SK-N-SH (cell line): ENCODE measurements at regions not wholly inside any gene's neighbourhood (a gene's known extent, or its start where the extent isn't known, plus 50 kb on each side); places are given as distances from the start of the nearest gene placed in this dataset.

Experiments
- CTCF ChIA-PET: fragments of 300-600, 350-600 bp; formaldehyde crosslinking; extraction: SDS; loops from one replicate; lab custom pipeline; 2021; lab: Yijun Ruan, JAX
- POLR2A ChIA-PET: fragments of 350-600 bp; sonication (Branson Sonifier 250); formaldehyde crosslinking; extraction: SDS; loops from one replicate; lab custom pipeline; 2020; ENCODE audit warnings: antibody characterized with exemption, inconsistent platforms; lab: Yijun Ruan, JAX
- DNase-seq: peaks from one replicate; pipeline ENCODE4 v3.0.0; 2012
- H2AFZ ChIP-seq: fragments of 200-600 bp; sonication (generic); 2 replicates; pipeline ENCODE4 v1.8.1; 2016; ENCODE audit warnings: antibody characterized with exemption, mild to moderate bottlenecking, low read depth
- H3F3A ChIP-seq: fragments of 200-600 bp; sonication (generic); replicated peaks from 2 replicates; pipeline ENCODE3; 2016; ENCODE audit warnings: antibody characterized with exemption, mild to moderate bottlenecking; ENCODE audit not compliant: insufficient read depth
- H3K27ac ChIP-seq, 2 experiments: fragments of 200-500 bp in 1 of 2; fragments of 200-600 bp in 1 of 2; sonication (Bioruptor generic) in 1 of 2; sonication (generic), shearing (Covaris generic) in 1 of 2; 2 replicates each; pipeline versions ENCODE4 v1.5.1 to v1.6.1; 2014 to 2016; ENCODE audit warnings: low read depth in 2 of 2, inconsistent platforms in 1 of 2, low read length in 1 of 2, mild to moderate bottlenecking in 1 of 2, mixed read lengths in 1 of 2
- H3K27me3 ChIP-seq: fragments of 200-600 bp; sonication (generic), shearing (Covaris generic); 2 replicates; pipeline ENCODE4 v1.6.1; 2016; ENCODE audit warnings: mixed run types; ENCODE audit not compliant: insufficient read depth
- H3K36me3 ChIP-seq, 2 experiments: fragments of 200-500 bp in 1 of 2; fragments of 200-600 bp in 1 of 2; sonication (Bioruptor generic) in 1 of 2; sonication (generic) in 1 of 2; replicated peaks in 1 of 2; 2 replicates each; pipeline versions ENCODE3 to v1.5.1; 2014 to 2016; ENCODE audit warnings: low read length in 1 of 2, mild to moderate bottlenecking in 1 of 2; ENCODE audit not compliant: insufficient read depth in 2 of 2, control insufficient read depth in 1 of 2
- H3K4me1 ChIP-seq, 2 experiments: fragments of 200-500 bp in 1 of 2; fragments of 200-600 bp in 1 of 2; sonication (Bioruptor generic) in 1 of 2; sonication (generic), shearing (Covaris generic) in 1 of 2; 2 replicates each; pipeline versions ENCODE4 v1.5.1 to v1.6.1; 2014 to 2016; ENCODE audit warnings: low read depth in 1 of 2, low read length in 1 of 2, mixed run types in 1 of 2; ENCODE audit not compliant: insufficient read depth in 2 of 2, control insufficient read depth in 1 of 2
- H3K4me2 ChIP-seq: fragments of 200-600 bp; sonication (generic), shearing (Covaris generic); 2 replicates; pipeline ENCODE4 v1.6.1; 2017; ENCODE audit warnings: mixed run types
- H3K4me3 ChIP-seq, 2 experiments: fragments of 200-500 bp in 1 of 2; fragments of 200-600 bp in 1 of 2; sonication (Bioruptor generic) in 1 of 2; sonication (generic), shearing (Covaris generic) in 1 of 2; 2 replicates each; pipeline versions ENCODE4 v1.5.1 to v1.8.1; 2014 to 2016; ENCODE audit warnings: low read depth in 2 of 2, inconsistent platforms in 1 of 2, low read length in 1 of 2, mild to moderate bottlenecking in 1 of 2, mixed read lengths in 1 of 2, moderate library complexity in 1 of 2
- H3K79me2 ChIP-seq: fragments of 200-600 bp; sonication (generic); 2 replicates; pipeline ENCODE4 v1.8.1; 2017; ENCODE audit warnings: mild to moderate bottlenecking; ENCODE audit not compliant: insufficient read depth
- H3K9ac ChIP-seq: fragments of 200-600 bp; sonication (generic); 2 replicates; pipeline ENCODE4 v1.6.1; 2017; ENCODE audit warnings: mixed run types
- H3K9me2 ChIP-seq: fragments of 200-600 bp; sonication (generic); 2 replicates; pipeline ENCODE4 v1.6.1; 2017; ENCODE audit warnings: mixed run types
- H3K9me3 ChIP-seq: fragments of 200-600 bp; sonication (generic); 2 replicates; pipeline ENCODE4 v1.6.1; 2017; ENCODE audit warnings: mixed run types, mild to moderate bottlenecking, moderate library complexity
- H4K20me1 ChIP-seq: fragments of 200-600 bp; sonication (generic); 2 replicates; pipeline ENCODE4 v1.6.1; 2017; ENCODE audit warnings: mild to moderate bottlenecking, mixed run types; ENCODE audit not compliant: insufficient read depth
- CTCF ChIP-seq: fragments of 200-600 bp; sonication (generic); IDR thresholded peaks from 2 replicates; pipeline ENCODE4 v1.6.1; 2017; ENCODE audit warnings: antibody characterized with exemption, mild to moderate bottlenecking, moderate library complexity
- ELF1 ChIP-seq: IDR thresholded peaks from 2 replicates; pipeline ENCODE4 v1.4.0; 2012
- EP300 ChIP-seq, 2 experiments: IDR thresholded peaks; 2 replicates each; pipeline versions ENCODE4 v1.4.0 to v1.6.1; 2012; ENCODE audit warnings: borderline replicate concordance in 1 of 2, low read depth in 1 of 2, low read length in 1 of 2
- EZH2phosphoT487 ChIP-seq: fragments of 200-600 bp; sonication (generic); IDR thresholded peaks from 2 replicates; pipeline ENCODE4 v1.6.1; 2017; ENCODE audit warnings: low read depth, mixed run types, mild to moderate bottlenecking, antibody characterized with exemption, moderate library complexity, borderline replicate concordance
- FOXJ3 ChIP-seq: sonication (generic); formaldehyde crosslinking; IDR thresholded peaks from 2 replicates; pipeline ENCODE4 v1.5.1; 2020; ENCODE audit warnings: mild to moderate bottlenecking, missing genetic modification reagents
- GABPA ChIP-seq: IDR thresholded peaks from 2 replicates; pipeline ENCODE4 v1.4.0; 2012; ENCODE audit warnings: low read depth, mild to moderate bottlenecking
- NFIC ChIP-seq: IDR thresholded peaks from 2 replicates; pipeline ENCODE4 v1.4.0; 2012; ENCODE audit warnings: borderline replicate concordance
- NRF1 ChIP-seq: IDR thresholded peaks from 2 replicates; pipeline ENCODE4 v1.6.1; 2012; ENCODE audit warnings: low read depth, mild to moderate bottlenecking, low read length
- RAD21 ChIP-seq: IDR thresholded peaks from 2 replicates; pipeline ENCODE4 v1.6.1; 2012; ENCODE audit warnings: mild to moderate bottlenecking, low read length
- SMC3 ChIP-seq: IDR thresholded peaks from 2 replicates; pipeline ENCODE4 v1.6.1; 2012; ENCODE audit warnings: low read depth, low read length, improper control_type of control experiment
- TAF1 ChIP-seq: IDR thresholded peaks from 2 replicates; pipeline ENCODE4 v1.6.1; 2012; ENCODE audit warnings: low read depth, mild to moderate bottlenecking, low read length, moderate library complexity, borderline replicate concordance
- USF1 ChIP-seq: IDR thresholded peaks from 2 replicates; pipeline ENCODE4 v1.4.0; 2012; ENCODE audit warnings: low read depth, borderline replicate concordance
- USF2 ChIP-seq: fragments of 150-350 bp; IDR thresholded peaks from 2 replicates; pipeline ENCODE4 v1.6.1; 2017; ENCODE audit warnings: antibody characterized with exemption, low read length, low read depth, borderline replicate concordance
- WGBS: methylation state at CpG from one replicate; pipeline ENCODE4 v1.1.6; 2017; ENCODE audit warnings: low lambda C conversion rate; 5-methylcytosine and 5-hydroxymethylcytosine counted together

GRCh38 chr11:111429066-111429506 is 50.0 kb upstream of the POU2AF1 start:
- no peak overlapping the region for H3K27ac ChIP-seq
- DNase-seq, result peak; percentile 42
- peaks cover 0 to 8% of the 10 kb centered on the region in 2 experiments; a peak in 1 of 4 replicates for H3K4me1 ChIP-seq
- H4K20me1 ChIP-seq, result no peaks in the 10 kb centered on the region
- 0 out of 2 replicates have a peak overlapping the region, but pooled peaks have one; percentile 54 for H2AFZ ChIP-seq
- POLR2A ChIA-PET, result no interaction called here
- H3F3A ChIP-seq, result no peaks in the 10 kb centered on the region
- H3K4me2 ChIP-seq, result no peak overlapping the region
- CTCF ChIA-PET, result interaction anchor here (0.8 to 18.5 kb wide), 32 partner anchors 10 to 964 kb away, joined by 3 to 305 read pairs (median 5); partner anchors contain the start of gene POU2AF3
- no peaks in the 10 kb centered on the region for H3K27me3 ChIP-seq
- no peaks in the 10 kb centered on the region for H3K79me2 ChIP-seq
- 32% methylated on average over 7 of the region's 7 CpGs for WGBS
- TF ChIP-seq SMC3, result peak; percentile 48
- TF ChIP-seq FOXJ3 (CRISPR knock-in tag), result no peak
- no peak for TF ChIP-seq NRF1
- no peak for TF ChIP-seq EP300 (IDR thresholded peaks at IDR 0.05; ENCODE audit: borderline replicate concordance in 1 of 2, low read depth in 1 of 2, low read length in 1 of 2)
- no peak for TF ChIP-seq TAF1
- TF ChIP-seq USF1, result no peak
- TF ChIP-seq RAD21, result peak; percentile 61
- no peak for TF ChIP-seq GABPA
- TF ChIP-seq NFIC, result no peak
- TF ChIP-seq EZH2phosphoT487, result no peak
- TF ChIP-seq CTCF, result peak; percentile 70
- no peak for TF ChIP-seq ELF1
- no peak for TF ChIP-seq USF2
- TF ChIP-seq, all 33 proteins: peak for 3
- Histone ChIP-seq H3K9ac (no peak overlapping the region), H3K4me3 (no peak overlapping the region; a peak in 1 of 4 replicates), H3K9me2 (no peaks in the 10 kb centered on the region), H3K36me3 (no peaks in the 10 kb centered on the region), H3K9me3 (no peaks in the 10 kb centered on the region)
